NT2/D1 (cell line): ENCODE measurements at regions not wholly inside any gene's neighbourhood (a gene's known extent, or its start where the extent isn't known, plus 50 kb on each side); places are given as distances from the start of the nearest gene placed in this dataset.

Source experiments
- SUZ12 ChIP-seq: IDR thresholded peaks from 2 replicates; pipeline ENCODE4 v1.6.1; 2011; ENCODE audit not compliant: insufficient read length, insufficient read depth; ENCODE audit errors: extremely low read depth
- YY1 ChIP-seq: IDR thresholded peaks from 2 replicates; pipeline ENCODE4 v1.6.1; 2011; ENCODE audit not compliant: insufficient read length, insufficient read depth
- ZNF274 ChIP-seq: IDR thresholded peaks from 2 replicates; pipeline ENCODE4 v1.6.1; 2011; ENCODE audit warnings: mild to moderate bottlenecking, low read depth, low read length

- no peak for TF ChIP-seq ZNF274
- no peak for TF ChIP-seq YY1
- no peak for TF ChIP-seq SUZ12
These were observed 648.5 kb downstream of the CPS1 start for GRCh38 chr2:211204902-211205301.
